Cerebellar cortex (tissue), 1 donor: ENCODE measurements at regions not wholly inside any gene's neighbourhood (a gene's known extent, or its start where the extent isn't known, plus 50 kb on each side); places are given as distances from the start of the nearest gene placed in this dataset.
"Not testable (repeated sequence)": the region's sequence is repeated elsewhere in the genome, so short reads cannot be mapped to it uniquely, and the experiment has no call there.

Experiments used
- DNase-seq: peaks from one replicate; pipeline ENCODE4 v3.0.0-alpha.2; 2015; ENCODE audit warnings: low spot score

- DNase-seq = no peak
These were observed 354.0 kb upstream of the CCL2 start for GRCh38 chr17:33901085-33901484.

GRCh38 chr17:33902901-33903449 lies 352.1 kb upstream of the CCL2 start:
- no peak for DNase-seq

DNA sequence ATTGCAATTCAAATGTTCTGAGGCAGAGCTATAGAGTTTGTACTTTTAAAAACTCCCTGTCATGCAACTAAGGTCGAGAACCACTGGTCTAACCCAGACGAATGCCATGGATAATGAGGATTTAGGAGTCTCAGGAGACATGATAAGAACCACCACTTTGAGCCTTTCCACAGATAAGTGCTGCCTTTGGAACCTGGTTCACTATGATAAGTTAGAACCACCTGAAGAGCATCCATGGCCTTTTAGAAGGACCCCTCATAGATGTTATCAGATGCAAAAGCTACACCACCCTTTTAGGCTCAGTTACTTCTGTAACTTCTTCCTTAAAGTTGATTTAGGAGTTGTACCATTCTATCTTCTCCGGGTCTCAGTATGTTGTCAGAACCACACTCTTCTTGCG lies 350.6 kb upstream of the CCL2 start:
- no peak for DNase-seq

DNA sequence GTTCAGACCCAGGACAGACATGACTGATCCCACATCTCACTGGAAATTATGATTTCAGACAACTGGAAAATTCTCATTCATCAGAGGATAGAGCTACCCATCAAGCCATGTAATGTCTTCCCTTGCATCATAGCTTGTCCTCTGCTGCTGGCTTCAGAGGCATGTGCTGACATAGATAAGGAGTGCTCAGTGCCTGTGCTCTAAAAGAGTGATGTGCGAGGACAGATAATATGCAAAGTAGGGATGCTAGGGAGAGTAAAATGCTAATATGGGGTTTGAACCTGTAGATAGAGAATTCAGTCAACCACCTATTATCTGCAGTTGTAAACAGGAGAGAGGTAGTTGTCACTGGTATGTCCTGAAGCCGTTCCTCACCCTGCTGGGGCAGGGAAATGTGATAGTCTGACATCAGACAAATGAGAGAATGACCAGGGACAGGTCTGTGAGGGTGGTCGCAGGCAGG lies 349.7 kb upstream of the CCL2 start:
- DNase-seq = no peak

GRCh38 chr17:33908363-33909064 lies 346.6 kb upstream of the CCL2 start:
- no peak for DNase-seq

DNA sequence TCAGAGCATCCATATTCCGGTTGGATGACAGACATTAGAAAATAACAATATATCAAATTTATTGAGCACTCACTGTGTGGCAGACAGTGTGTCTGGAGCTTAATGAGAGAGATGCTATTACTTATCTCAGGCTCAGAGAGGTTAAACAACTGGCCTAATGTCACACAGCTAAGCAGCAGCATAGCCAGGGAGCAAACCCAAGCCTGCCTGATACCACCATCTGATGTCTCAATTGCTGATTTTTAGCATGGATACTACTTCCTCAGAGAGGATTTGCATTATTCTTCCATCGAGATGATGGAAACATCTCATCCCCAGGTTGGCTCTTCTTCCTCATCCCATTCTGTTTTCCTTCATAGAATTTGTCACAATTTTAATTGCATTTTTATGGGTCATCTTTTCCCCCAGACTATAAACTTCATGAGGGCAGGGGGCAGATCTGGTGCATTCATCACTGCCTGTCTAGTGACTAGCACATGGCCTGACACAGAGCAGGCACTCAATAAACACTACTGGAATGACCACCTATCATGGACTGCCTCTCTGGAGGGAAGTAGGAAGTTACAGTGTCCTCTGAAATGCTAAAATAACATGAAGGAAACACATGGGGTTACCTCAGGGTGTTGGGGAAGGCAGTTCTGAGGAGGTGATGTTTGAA lies 344.8 kb upstream of the CCL2 start:
- DNase-seq = no peak

DNA sequence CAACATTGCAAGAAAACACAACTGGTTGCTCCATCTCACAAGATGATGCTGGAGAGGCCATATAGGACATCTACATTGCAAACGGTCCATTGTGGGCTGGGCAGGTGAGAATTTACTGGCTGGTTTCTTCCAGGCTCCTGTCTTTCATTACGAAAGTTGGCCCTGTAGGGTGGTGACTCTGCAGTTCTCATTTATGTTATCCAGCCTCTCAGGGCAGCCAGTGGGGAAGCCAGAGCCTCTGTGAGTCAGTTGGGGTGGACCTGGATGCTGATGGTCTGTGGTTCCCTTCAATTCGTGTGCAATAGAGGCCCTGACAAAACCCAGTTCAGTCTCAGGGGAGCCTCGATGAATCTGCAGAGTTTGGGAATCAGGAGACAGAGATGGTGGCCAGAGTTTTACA lies 341.0 kb upstream of the CCL2 start:
- DNase-seq = no peak

GRCh38 chr17:33922971-33923370 lies 332.1 kb upstream of the CCL2 start:
- DNase-seq = peak; percentile 96

DNA sequence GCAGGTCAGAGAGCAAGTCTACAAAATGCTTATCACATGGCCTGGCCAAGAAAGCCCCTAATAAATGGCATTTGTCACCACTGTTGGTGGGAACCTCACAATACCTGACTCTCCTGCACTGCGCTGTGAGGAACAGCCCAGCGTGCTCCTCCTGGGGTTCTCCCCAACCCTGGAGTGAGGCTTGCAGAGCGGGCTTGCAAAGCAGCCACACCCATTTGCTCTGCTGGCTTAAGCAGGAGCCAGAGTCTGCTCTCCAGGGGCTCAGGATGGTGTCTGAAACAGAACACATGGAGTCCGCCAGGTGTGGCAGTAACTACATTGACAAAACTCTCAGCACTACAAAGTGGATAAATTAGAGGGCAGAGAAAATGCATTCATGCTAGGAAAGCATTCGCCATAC lies 331.0 kb upstream of the CCL2 start:
- no peak for DNase-seq

- no peak for DNase-seq
These were observed 329.4 kb upstream of the CCL2 start for GRCh38 chr17:33925649-33926048.

GRCh38 chr17:33927732-33928133 lies 327.4 kb upstream of the CCL2 start:
- peak; percentile 65 for DNase-seq

- no peak for DNase-seq
These were observed 325.8 kb upstream of the CCL2 start for GRCh38 chr17:33929181-33929724.

- DNase-seq = not testable (repeated sequence)
These were observed 323.8 kb upstream of the CCL2 start for GRCh38 chr17:33931148-33931814.

- no peak for DNase-seq
These were observed 322.1 kb upstream of the CCL2 start for GRCh38 chr17:33932996-33933395.

DNA sequence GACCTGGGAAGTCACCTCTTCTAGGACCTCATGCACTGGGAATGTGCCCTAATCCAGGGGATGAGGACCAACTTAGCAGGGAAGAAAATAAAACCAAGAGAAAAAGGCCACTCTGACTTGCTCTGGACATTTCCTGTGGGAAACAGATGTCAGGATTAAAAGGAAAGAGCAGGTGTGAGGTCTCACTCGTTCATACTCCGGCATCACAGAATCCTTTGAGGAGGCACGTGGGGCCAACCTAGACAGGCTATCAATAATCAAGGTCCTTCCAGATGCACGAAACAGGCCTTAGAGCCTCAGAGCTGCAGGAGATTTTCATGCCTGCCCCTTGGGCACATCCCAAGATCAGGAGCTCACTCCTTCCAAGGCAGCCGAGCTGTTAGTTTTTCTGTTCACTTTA lies 321.5 kb upstream of the CCL2 start:
- DNase-seq = no peak

DNA sequence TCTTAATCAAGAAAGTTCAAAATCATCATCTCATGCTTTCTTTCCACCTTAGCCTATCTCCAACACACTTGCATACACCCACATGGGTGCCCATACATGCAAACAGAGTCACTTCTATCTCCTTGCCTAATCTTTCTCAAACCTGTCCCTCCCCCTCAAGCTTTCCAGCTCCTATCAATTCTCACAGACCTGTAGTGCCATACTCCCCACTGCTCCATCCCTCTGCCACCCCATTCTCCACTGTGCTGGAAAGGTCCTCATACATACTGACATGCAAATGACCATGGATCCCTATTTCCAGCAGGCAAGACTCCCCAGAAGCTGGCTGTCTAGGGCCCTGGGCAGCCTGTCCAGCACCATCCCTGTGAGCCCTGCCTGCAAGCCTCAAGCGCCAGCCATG lies 320.4 kb upstream of the CCL2 start:
- no peak for DNase-seq

DNA sequence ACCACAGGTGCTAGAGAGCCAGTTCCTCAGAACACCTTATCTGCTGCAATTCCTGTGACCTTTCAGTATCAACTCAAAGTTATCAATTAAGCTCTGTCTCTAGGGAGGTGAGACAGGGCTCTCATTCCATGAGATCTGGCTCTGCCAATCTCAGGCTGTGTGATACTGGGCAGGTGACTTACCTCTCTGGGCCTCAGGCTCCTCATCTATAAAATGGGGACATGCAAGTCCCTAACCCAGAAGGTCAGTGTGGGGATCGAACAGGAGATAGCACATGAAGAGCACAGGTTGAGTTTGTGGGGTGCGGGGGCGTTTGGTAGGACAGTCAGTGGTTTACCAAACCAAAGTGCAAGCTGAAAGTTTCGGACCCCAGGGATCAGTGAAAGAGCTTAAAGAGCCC lies 319.3 kb upstream of the CCL2 start:
- no peak for DNase-seq

DNA sequence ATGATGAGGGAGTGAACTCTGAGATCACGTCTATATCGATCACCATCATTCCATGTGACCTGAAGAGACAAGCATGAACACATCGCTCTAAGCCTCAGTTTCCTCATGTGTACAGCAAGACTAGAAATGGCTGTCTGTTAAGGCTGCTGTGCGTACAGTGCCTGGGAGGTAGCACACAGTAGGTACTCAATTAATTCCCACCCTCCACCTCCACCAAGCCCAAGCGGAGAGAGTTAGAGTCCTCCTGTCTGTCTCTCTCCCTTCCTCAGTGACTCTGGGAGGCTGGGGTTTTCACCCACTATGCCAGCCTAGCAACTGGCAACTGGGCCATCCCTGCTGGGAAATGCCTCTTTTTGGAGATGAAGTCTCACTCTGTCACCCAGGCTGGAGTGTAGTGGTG lies 318.3 kb upstream of the CCL2 start:
- DNase-seq = no peak

GRCh38 chr17:33939959-33940358 lies 315.1 kb upstream of the CCL2 start:
- DNase-seq = no peak

DNA sequence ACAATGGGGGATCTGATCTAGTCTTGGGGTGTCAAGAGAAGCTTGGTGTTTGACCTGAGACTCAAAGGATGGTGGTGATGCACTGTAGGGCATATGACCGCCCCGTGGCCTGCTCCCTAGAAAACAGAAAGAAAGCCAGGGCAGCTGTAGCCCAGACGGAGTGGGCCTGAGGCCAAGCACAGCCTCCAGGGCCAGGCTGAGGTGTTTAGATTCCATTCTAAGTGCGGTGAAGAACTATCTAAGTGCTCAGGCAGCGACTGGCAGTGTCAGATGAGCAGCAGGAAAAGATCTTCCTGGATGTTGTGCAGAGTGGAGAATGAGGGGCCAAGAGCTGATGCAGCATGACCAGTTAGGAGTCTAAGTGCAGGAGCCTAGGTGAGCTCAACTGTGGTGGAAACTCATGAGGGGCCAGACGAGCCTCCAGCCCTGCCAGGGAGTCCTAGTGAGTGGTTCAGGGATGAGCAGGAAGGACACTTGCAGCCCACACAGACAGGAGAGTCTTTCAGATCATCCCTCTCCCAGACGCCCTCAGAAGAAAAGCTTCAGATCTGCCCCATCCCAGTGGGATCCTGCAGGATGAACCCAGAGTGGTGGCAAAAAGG lies 314.2 kb upstream of the CCL2 start:
- DNase-seq = no peak

DNA sequence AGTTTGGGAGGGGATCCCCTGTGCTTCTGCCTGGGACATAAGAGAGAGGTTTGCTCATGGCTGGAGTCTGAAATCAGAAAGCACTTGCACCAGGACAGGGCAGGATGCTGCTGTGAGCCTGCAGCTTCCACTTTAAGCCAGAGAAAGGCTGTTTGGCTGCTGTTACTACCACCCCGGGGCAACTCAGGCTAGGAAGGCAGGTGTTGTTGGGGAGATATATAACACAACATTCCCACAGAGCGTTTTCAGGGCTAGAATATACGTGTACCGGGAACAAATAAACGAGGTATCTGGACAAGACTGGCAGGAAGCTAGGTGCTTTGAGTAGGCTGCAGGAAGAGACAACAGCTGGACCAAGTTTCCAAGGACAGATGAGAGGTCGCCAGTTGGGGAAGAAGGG lies 313.3 kb upstream of the CCL2 start:
- DNase-seq = no peak

DNA sequence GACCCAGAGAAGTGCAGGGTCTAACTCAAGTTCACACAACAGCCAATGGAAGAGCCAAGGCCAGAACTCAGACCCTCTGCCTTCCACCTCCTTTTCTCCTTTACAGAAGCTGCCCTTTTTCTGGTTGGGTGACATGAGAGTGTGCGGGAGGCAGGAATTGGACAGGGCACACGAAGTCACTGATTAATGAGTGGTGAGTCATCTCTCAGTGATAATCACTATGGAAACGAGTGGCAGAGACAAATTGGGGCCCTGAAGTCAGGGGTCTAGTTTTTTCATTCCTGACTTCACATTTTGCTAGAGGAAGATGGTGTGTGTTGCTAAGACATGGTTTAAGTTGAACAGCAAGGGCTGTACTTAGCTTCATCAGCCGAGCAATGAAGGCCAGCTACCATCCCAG lies 312.7 kb upstream of the CCL2 start:
- DNase-seq = no peak
